HEK293 (cell line): ENCODE measurements at regions not wholly inside any gene's neighbourhood (a gene's known extent, or its start where the extent isn't known, plus 50 kb on each side); places are given as distances from the start of the nearest gene placed in this dataset.

Source experiments
- BCL11A ChIP-seq: fragments of 450-650 bp; formaldehyde crosslinking; IDR thresholded peaks from 2 replicates; pipeline ENCODE4 v1.5.1; 2016; ENCODE audit warnings: low read depth, missing biosample characterization, missing genetic modification characterization
- KLF7 ChIP-seq: fragments of 450-650 bp; formaldehyde crosslinking; IDR thresholded peaks from 2 replicates; pipeline ENCODE4 v1.5.1; 2016; ENCODE audit warnings: missing biosample characterization, missing genetic modification characterization, borderline replicate concordance
- ZBTB1 ChIP-seq: fragments of 450-650 bp; formaldehyde crosslinking; IDR thresholded peaks from 2 replicates; pipeline ENCODE4 v1.5.1; 2016; ENCODE audit warnings: missing biosample characterization, missing genetic modification characterization
- ZBTB17 ChIP-seq: fragments of 450-650 bp; formaldehyde crosslinking; IDR thresholded peaks from 2 replicates; pipeline ENCODE4 v1.5.1; 2016; ENCODE audit warnings: missing biosample characterization, missing genetic modification characterization
- ZFP41 ChIP-seq: fragments of 450-650 bp; formaldehyde crosslinking; IDR thresholded peaks from 2 replicates; pipeline ENCODE4 v1.5.1; 2016; ENCODE audit warnings: missing biosample characterization, missing genetic modification characterization, borderline replicate concordance
- ZFP69B ChIP-seq: fragments of 450-650 bp; formaldehyde crosslinking; IDR thresholded peaks from 2 replicates; pipeline ENCODE4 v1.5.1; 2016; ENCODE audit warnings: missing biosample characterization, missing genetic modification characterization
- ZNF132 ChIP-seq: fragments of 450-650 bp; formaldehyde crosslinking; IDR thresholded peaks from 2 replicates; pipeline ENCODE4 v1.5.1; 2017; ENCODE audit warnings: missing biosample characterization, missing genetic modification characterization, borderline replicate concordance
- ZNF155 ChIP-seq: fragments of 450-650 bp; formaldehyde crosslinking; IDR thresholded peaks from 2 replicates; pipeline ENCODE4 v1.5.1; 2016; ENCODE audit warnings: missing biosample characterization, missing genetic modification characterization
- ZNF394 ChIP-seq: fragments of 450-650 bp; formaldehyde crosslinking; IDR thresholded peaks from 2 replicates; pipeline ENCODE4 v1.5.1; 2016; ENCODE audit warnings: missing biosample characterization, missing genetic modification characterization, mild to moderate bottlenecking, moderate library complexity, borderline replicate concordance
- ZNF600 ChIP-seq: fragments of 450-650 bp; formaldehyde crosslinking; IDR thresholded peaks from 2 replicates; pipeline ENCODE4 v1.5.1; 2016; ENCODE audit warnings: missing biosample characterization, missing genetic modification characterization
- ZNF626 ChIP-seq: fragments of 450-650 bp; sonication (Bioruptor Pico); formaldehyde crosslinking; IDR thresholded peaks from 2 replicates; pipeline ENCODE4 v1.5.1; 2018; ENCODE audit warnings: missing biosample characterization, missing genetic modification characterization, inconsistent platforms
- ZNF707 ChIP-seq: fragments of 450-650 bp; formaldehyde crosslinking; IDR thresholded peaks from 2 replicates; pipeline ENCODE4 v1.5.1; 2016; ENCODE audit warnings: missing biosample characterization, missing genetic modification characterization
- ZSCAN30 ChIP-seq: fragments of 450-650 bp; IDR thresholded peaks from 2 replicates; pipeline ENCODE4 v1.5.1; 2018; ENCODE audit warnings: missing biosample characterization, mild to moderate bottlenecking, missing genetic modification characterization, moderate library complexity
- TF ChIP-seq, protein P1 (sequence below): fragments of 450-650 bp; formaldehyde crosslinking; optimal IDR thresholded peaks from 2 replicates; pipeline ENCODE3; 2016; ENCODE audit warnings: missing biosample characterization, mild to moderate bottlenecking, missing genetic modification characterization
- TF ChIP-seq, protein P2 (sequence below): fragments of 450-650 bp; formaldehyde crosslinking; IDR thresholded peaks from 2 replicates; pipeline ENCODE4 v1.5.1; 2016; ENCODE audit warnings: missing biosample characterization, missing genetic modification characterization
- TF ChIP-seq, protein P3 (sequence below): fragments of 450-650 bp; formaldehyde crosslinking; IDR thresholded peaks from 2 replicates; pipeline ENCODE4 v1.5.1; 2016; ENCODE audit warnings: missing biosample characterization, missing genetic modification characterization, borderline replicate concordance
- TF ChIP-seq, protein P4 (sequence below): fragments of 450-650 bp; formaldehyde crosslinking; IDR thresholded peaks from 2 replicates; pipeline ENCODE4 v1.5.1; 2016; ENCODE audit warnings: missing biosample characterization, missing genetic modification characterization
- TF ChIP-seq, protein P5 (sequence below): fragments of 450-650 bp; formaldehyde crosslinking; IDR thresholded peaks from 2 replicates; pipeline ENCODE4 v1.5.1; 2016; ENCODE audit warnings: missing biosample characterization, missing genetic modification characterization
- TF ChIP-seq, protein P6 (sequence below): fragments of 450-650 bp; formaldehyde crosslinking; IDR thresholded peaks from 2 replicates; pipeline ENCODE4 v1.5.1; 2016; ENCODE audit warnings: missing biosample characterization, missing genetic modification characterization
- TF ChIP-seq, protein P7 (sequence below): IDR thresholded peaks from 2 replicates; pipeline ENCODE4 v1.6.1; 2011; ENCODE audit warnings: mild to moderate bottlenecking, low read depth, low read length, borderline replicate concordance
- TF ChIP-seq, protein P8 (sequence below): fragments of 450-650 bp; formaldehyde crosslinking; conservative IDR thresholded peaks from 2 replicates; pipeline ENCODE4 v1.5.1; 2016; ENCODE audit warnings: low read depth, missing biosample characterization, missing genetic modification characterization

DNA sequence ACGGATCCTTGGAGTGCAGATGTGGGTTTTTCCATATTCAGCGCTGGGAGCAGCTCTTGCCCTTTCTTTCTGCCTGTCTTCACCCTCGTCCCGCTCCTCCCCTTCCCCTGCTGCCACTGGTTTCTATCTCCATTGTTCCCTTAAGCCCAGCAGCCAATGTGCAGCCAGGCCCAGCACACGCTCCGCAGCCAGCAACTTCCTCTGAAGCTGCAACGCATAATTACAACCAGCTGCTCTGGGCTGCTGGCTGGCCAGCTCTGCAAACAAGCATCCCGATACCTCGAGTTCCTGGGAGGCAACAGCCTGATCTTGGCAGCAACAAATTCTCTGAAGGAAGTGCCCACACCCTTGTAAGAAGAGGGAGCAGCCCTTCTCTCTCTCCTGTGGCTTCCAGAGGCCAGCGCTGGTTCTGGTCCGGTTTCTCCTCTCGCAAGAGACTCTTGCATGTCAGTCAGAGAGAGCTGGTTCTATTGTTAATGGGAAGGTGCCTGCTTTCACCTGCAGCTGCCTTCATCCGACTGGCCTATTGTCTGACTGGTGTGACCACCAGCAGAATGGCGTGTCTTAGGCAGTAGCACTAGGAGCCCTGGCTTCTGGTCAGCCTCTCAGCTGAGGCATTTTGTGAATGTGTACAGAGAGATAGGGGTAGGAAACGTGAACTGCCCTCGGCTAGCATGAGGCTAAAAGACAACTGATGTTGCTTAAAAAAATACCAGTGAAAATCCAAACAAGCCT, 83.8 kb upstream of the MAML3 start (continued):
- TF ChIP-seq, protein P1, sequence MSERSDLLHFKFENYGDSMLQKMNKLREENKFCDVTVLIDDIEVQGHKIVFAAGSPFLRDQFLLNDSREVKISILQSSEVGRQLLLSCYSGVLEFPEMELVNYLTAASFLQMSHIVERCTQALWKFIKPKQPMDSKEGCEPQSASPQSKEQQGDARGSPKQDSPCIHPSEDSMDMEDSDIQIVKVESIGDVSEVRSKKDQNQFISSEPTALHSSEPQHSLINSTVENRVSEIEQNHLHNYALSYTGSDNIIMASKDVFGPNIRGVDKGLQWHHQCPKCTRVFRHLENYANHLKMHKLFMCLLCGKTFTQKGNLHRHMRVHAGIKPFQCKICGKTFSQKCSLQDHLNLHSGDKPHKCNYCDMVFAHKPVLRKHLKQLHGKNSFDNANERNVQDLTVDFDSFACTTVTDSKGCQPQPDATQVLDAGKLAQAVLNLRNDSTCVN: no peak
- TF ChIP-seq ZNF600 (tag by site-specific recombination): peak; percentile 81; the same call in 1 of the 2 replicates
- TF ChIP-seq, protein P2, sequence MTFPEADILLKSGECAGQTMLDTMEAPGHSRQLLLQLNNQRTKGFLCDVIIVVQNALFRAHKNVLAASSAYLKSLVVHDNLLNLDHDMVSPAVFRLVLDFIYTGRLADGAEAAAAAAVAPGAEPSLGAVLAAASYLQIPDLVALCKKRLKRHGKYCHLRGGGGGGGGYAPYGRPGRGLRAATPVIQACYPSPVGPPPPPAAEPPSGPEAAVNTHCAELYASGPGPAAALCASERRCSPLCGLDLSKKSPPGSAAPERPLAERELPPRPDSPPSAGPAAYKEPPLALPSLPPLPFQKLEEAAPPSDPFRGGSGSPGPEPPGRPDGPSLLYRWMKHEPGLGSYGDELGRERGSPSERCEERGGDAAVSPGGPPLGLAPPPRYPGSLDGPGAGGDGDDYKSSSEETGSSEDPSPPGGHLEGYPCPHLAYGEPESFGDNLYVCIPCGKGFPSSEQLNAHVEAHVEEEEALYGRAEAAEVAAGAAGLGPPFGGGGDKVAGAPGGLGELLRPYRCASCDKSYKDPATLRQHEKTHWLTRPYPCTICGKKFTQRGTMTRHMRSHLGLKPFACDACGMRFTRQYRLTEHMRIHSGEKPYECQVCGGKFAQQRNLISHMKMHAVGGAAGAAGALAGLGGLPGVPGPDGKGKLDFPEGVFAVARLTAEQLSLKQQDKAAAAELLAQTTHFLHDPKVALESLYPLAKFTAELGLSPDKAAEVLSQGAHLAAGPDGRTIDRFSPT (tag by site-specific recombination): no peak
- peak; percentile 100 for TF ChIP-seq ZSCAN30 (tag by site-specific recombination)
- TF ChIP-seq ZNF626: no peak
- TF ChIP-seq, protein P3, sequence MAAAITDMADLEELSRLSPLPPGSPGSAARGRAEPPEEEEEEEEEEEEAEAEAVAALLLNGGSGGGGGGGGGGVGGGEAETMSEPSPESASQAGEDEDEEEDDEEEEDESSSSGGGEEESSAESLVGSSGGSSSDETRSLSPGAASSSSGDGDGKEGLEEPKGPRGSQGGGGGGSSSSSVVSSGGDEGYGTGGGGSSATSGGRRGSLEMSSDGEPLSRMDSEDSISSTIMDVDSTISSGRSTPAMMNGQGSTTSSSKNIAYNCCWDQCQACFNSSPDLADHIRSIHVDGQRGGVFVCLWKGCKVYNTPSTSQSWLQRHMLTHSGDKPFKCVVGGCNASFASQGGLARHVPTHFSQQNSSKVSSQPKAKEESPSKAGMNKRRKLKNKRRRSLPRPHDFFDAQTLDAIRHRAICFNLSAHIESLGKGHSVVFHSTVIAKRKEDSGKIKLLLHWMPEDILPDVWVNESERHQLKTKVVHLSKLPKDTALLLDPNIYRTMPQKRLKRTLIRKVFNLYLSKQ (tag by site-specific recombination): no peak
- TF ChIP-seq ZBTB17 (tag by site-specific recombination): peak; percentile 87
- no peak for TF ChIP-seq ZNF132 (tag by site-specific recombination)
- TF ChIP-seq, protein P4, sequence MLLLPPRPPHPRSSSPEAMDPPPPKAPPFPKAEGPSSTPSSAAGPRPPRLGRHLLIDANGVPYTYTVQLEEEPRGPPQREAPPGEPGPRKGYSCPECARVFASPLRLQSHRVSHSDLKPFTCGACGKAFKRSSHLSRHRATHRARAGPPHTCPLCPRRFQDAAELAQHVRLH: no peak
- no peak for TF ChIP-seq ZFP69B (tag by site-specific recombination)
- TF ChIP-seq KLF7 (tag by site-specific recombination): no peak
- no peak for TF ChIP-seq ZNF707 (tag by site-specific recombination)
- TF ChIP-seq ZFP41: no peak
- TF ChIP-seq, protein P5, sequence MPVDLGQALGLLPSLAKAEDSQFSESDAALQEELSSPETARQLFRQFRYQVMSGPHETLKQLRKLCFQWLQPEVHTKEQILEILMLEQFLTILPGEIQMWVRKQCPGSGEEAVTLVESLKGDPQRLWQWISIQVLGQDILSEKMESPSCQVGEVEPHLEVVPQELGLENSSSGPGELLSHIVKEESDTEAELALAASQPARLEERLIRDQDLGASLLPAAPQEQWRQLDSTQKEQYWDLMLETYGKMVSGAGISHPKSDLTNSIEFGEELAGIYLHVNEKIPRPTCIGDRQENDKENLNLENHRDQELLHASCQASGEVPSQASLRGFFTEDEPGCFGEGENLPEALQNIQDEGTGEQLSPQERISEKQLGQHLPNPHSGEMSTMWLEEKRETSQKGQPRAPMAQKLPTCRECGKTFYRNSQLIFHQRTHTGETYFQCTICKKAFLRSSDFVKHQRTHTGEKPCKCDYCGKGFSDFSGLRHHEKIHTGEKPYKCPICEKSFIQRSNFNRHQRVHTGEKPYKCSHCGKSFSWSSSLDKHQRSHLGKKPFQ (tag by site-specific recombination): no peak
- TF ChIP-seq ZNF394 (tag by site-specific recombination): no peak
- TF ChIP-seq, protein P6, sequence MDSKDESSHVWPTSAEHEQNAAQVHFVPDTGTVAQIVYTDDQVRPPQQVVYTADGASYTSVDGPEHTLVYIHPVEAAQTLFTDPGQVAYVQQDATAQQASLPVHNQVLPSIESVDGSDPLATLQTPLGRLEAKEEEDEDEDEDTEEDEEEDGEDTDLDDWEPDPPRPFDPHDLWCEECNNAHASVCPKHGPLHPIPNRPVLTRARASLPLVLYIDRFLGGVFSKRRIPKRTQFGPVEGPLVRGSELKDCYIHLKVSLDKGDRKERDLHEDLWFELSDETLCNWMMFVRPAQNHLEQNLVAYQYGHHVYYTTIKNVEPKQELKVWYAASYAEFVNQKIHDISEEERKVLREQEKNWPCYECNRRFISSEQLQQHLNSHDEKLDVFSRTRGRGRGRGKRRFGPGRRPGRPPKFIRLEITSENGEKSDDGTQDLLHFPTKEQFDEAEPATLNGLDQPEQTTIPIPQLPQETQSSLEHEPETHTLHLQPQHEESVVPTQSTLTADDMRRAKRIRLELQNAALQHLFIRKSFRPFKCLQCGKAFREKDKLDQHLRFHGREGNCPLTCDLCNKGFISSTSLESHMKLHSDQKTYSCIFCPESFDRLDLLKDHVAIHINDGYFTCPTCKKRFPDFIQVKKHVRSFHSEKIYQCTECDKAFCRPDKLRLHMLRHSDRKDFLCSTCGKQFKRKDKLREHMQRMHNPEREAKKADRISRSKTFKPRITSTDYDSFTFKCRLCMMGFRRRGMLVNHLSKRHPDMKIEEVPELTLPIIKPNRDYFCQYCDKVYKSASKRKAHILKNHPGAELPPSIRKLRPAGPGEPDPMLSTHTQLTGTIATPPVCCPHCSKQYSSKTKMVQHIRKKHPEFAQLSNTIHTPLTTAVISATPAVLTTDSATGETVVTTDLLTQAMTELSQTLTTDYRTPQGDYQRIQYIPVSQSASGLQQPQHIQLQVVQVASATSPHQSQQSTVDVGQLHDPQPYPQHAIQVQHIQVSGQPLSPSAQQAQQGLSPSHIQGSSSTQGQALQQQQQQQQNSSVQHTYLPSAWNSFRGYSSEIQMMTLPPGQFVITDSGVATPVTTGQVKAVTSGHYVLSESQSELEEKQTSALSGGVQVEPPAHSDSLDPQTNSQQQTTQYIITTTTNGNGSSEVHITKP (tag by site-specific recombination): peak; percentile 60
- TF ChIP-seq BCL11A (tag by site-specific recombination): no peak
- TF ChIP-seq, protein P7, sequence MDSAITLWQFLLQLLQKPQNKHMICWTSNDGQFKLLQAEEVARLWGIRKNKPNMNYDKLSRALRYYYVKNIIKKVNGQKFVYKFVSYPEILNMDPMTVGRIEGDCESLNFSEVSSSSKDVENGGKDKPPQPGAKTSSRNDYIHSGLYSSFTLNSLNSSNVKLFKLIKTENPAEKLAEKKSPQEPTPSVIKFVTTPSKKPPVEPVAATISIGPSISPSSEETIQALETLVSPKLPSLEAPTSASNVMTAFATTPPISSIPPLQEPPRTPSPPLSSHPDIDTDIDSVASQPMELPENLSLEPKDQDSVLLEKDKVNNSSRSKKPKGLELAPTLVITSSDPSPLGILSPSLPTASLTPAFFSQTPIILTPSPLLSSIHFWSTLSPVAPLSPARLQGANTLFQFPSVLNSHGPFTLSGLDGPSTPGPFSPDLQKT: no peak
- TF ChIP-seq ZNF155 (tag by site-specific recombination): no peak
- TF ChIP-seq, protein P8, sequence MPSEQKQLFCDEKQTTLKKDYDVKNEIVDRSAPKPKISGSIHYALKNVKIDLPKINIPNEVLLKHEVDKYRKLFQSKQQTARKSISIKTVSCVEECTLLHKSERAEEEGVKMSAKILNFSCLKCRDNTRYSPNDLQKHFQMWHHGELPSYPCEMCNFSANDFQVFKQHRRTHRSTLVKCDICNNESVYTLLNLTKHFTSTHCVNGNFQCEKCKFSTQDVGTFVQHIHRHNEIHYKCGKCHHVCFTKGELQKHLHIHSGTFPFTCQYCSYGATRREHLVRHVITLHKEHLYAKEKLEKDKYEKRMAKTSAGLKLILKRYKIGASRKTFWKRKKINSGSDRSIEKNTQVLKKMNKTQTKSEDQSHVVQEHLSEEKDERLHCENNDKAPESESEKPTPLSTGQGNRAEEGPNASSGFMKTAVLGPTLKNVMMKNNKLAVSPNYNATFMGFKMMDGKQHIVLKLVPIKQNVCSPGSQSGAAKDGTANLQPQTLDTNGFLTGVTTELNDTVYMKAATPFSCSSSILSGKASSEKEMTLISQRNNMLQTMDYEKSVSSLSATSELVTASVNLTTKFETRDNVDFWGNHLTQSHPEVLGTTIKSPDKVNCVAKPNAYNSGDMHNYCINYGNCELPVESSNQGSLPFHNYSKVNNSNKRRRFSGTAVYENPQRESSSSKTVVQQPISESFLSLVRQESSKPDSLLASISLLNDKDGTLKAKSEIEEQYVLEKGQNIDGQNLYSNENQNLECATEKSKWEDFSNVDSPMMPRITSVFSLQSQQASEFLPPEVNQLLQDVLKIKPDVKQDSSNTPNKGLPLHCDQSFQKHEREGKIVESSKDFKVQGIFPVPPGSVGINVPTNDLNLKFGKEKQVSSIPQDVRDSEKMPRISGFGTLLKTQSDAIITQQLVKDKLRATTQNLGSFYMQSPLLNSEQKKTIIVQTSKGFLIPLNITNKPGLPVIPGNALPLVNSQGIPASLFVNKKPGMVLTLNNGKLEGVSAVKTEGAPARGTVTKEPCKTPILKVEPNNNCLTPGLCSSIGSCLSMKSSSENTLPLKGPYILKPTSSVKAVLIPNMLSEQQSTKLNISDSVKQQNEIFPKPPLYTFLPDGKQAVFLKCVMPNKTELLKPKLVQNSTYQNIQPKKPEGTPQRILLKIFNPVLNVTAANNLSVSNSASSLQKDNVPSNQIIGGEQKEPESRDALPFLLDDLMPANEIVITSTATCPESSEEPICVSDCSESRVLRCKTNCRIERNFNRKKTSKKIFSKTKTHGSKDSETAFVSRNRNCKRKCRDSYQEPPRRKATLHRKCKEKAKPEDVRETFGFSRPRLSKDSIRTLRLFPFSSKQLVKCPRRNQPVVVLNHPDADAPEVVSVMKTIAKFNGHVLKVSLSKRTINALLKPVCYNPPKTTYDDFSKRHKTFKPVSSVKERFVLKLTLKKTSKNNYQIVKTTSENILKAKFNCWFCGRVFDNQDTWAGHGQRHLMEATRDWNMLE (tag by site-specific recombination): no peak
- TF ChIP-seq ZBTB1 (tag by site-specific recombination): no peak
